ENCODE measurements at regions not wholly inside any gene's neighbourhood (a gene's known extent, or its start where the extent isn't known, plus 50 kb on each side); places are given as distances from the start of the nearest gene placed in this dataset.

- TF ChIP-seq YY1 (IDR thresholded peaks at IDR 0.05; ENCODE audit: insufficient read depth, insufficient read length) (no peak), ZNF274 (IDR thresholded peaks at IDR 0.05; ENCODE audit: low read depth, low read length) (no peak), SUZ12 (IDR thresholded peaks at IDR 0.05; ENCODE audit: extremely low read depth, insufficient read depth, insufficient read length) (no peak)
These were observed 258.0 kb upstream of the CBLB start for GRCh38 chr3:106126846-106127235.
